GM12878 (cell line): ENCODE measurements at regions not wholly inside any gene's neighbourhood (a gene's known extent, or its start where the extent isn't known, plus 50 kb on each side); places are given as distances from the start of the nearest gene placed in this dataset.

Experiments used
- ATAC-seq: fragments of 200-7000 bp; cut with Tn5 transposase; 3 replicates; pipeline ENCODE4 v1.9.1; 2020; ENCODE audit warnings: mild to moderate bottlenecking, moderate library complexity
- BruUV-seq: library from RNA; stranded (reverse); fragments of 400-500 nt; replicated peaks from 2 replicates; lab custom pipeline; 2021; lab: Mats Ljungman, UMichigan
- CTCF ChIA-PET: fragments of 300-600 bp; sonication (Branson Sonifier 250); formaldehyde crosslinking; extraction: SDS; loops from one replicate; lab custom pipeline; 2021; ENCODE audit warnings: inconsistent platforms; lab: Yijun Ruan, JAX
- POLR2A ChIA-PET: fragments of 350-600 bp; formaldehyde crosslinking; extraction: SDS; loops from one replicate; lab custom pipeline; 2021; ENCODE audit warnings: inconsistent platforms; lab: Charles Lee
- RAD21 ChIA-PET: fragments of 300-600 bp; sonication (Branson Sonifier 250); formaldehyde crosslinking; loops from one replicate; lab custom pipeline; 2023; ENCODE audit warnings: antibody characterized with exemption; ENCODE audit not compliant: unreplicated experiment; lab: Charles Lee
- SMC1A ChIA-PET: fragments of 300-600 bp; sonication (Branson Sonifier 250); formaldehyde crosslinking; loops from one replicate; lab custom pipeline; 2023; ENCODE audit not compliant: unreplicated experiment, uncharacterized antibody; lab: Charles Lee
- DNase-seq: peaks from one replicate; pipeline ENCODE4 v3.0.0-alpha.2; 2011; ENCODE audit warnings: low read depth, low spot score
- FAIRE-seq: peaks from 3 replicates; lab custom pipeline; 2011; peaks lifted over from hg19 to GRCh38; lab: Jason Lieb, UNC
- H2AFZ ChIP-seq: 2 replicates; pipeline ENCODE4 v1.6.0; 2011; ENCODE audit warnings: low read depth, low read length, control low read depth; ENCODE audit not compliant: control insufficient read depth
- H3K27ac ChIP-seq: 2 replicates; pipeline ENCODE4 v1.5.1; 2011; ENCODE audit warnings: control low read depth; ENCODE audit not compliant: control insufficient read depth, insufficient read depth
- H3K27me3 ChIP-seq, 2 experiments: replicated peaks in 1 of 2; 2 replicates each; pipeline versions ENCODE4 v1.6.0 to v1.6.1; 2011; ENCODE audit warnings: low read length in 1 of 2; ENCODE audit not compliant: control insufficient read depth in 2 of 2, insufficient read depth in 2 of 2
- H3K36me3 ChIP-seq, 2 experiments: 2 replicates each; pipeline ENCODE4 v1.5.1; 2011; ENCODE audit warnings: low read length in 1 of 2; ENCODE audit not compliant: control insufficient read depth in 2 of 2, insufficient read depth in 2 of 2
- H3K4me1 ChIP-seq: 2 replicates; pipeline ENCODE4 v1.6.1; 2011; ENCODE audit warnings: mild to moderate bottlenecking, low read length, moderate library complexity, mixed read lengths; ENCODE audit not compliant: control insufficient read depth, insufficient read depth
- H3K4me2 ChIP-seq: 2 replicates; pipeline ENCODE4 v1.6.0; 2011; ENCODE audit warnings: control low read depth; ENCODE audit not compliant: control insufficient read depth, insufficient read depth
- H3K4me3 ChIP-seq: fragments of 200-600 bp; sonication (generic); 2 replicates; pipeline ENCODE4 v1.5.1; 2016
- H3K79me2 ChIP-seq: 2 replicates; pipeline ENCODE4 v1.6.0; 2011; ENCODE audit warnings: low read length; ENCODE audit not compliant: control insufficient read depth, insufficient read depth
- H3K9ac ChIP-seq: 2 replicates; pipeline ENCODE4 v1.8.0; 2011; ENCODE audit warnings: low read length, control low read depth, mixed read lengths; ENCODE audit not compliant: control insufficient read depth, insufficient read depth
- H3K9me3 ChIP-seq: replicated peaks from 3 replicates; pipeline ENCODE4 v1.5.1; 2011; ENCODE audit warnings: mild to moderate bottlenecking, low read length; ENCODE audit not compliant: control insufficient read depth, insufficient read depth
- H4K20me1 ChIP-seq: 2 replicates; pipeline ENCODE4 v1.6.0; 2011; ENCODE audit not compliant: control insufficient read depth, insufficient read depth
- CHD1 ChIP-seq: IDR thresholded peaks from 2 replicates; pipeline ENCODE4 v1.6.1; 2012; ENCODE audit warnings: low read depth, low read length, improper control_type of control experiment
- CHD2 ChIP-seq: IDR thresholded peaks from 2 replicates; pipeline ENCODE4 v1.6.1; 2011; ENCODE audit warnings: low read depth, low read length, improper control_type of control experiment, borderline replicate concordance
- E4F1 ChIP-seq: fragments of 450-650 bp; IDR thresholded peaks from 2 replicates; pipeline ENCODE4 v1.6.1; 2018; ENCODE audit warnings: borderline replicate concordance, mild to moderate bottlenecking; ENCODE audit not compliant: partially characterized antibody
- EZH2 ChIP-seq: IDR thresholded peaks from 2 replicates; pipeline ENCODE4 v1.6.1; 2012; ENCODE audit warnings: low read depth, mild to moderate bottlenecking, control low read depth, inconsistent platforms, low read length, borderline replicate concordance; ENCODE audit not compliant: control insufficient read depth
- FOXK2 ChIP-seq: fragments of 450-650 bp; IDR thresholded peaks from 2 replicates; pipeline ENCODE4 v1.6.1; 2017; ENCODE audit warnings: mild to moderate bottlenecking, moderate library complexity
- HSF1 ChIP-seq: fragments of 150-350 bp; IDR thresholded peaks from 2 replicates; pipeline ENCODE4 v1.6.1; 2014; ENCODE audit warnings: mild to moderate bottlenecking, low read depth, low read length
- NFIC ChIP-seq: IDR thresholded peaks from 2 replicates; pipeline ENCODE4 v1.6.1; 2012; ENCODE audit warnings: low read depth, mild to moderate bottlenecking, inconsistent platforms, low read length, moderate library complexity
- NKRF ChIP-seq: fragments of 450-650 bp; conservative IDR thresholded peaks from 2 replicates; pipeline ENCODE4 v1.6.1; 2017; ENCODE audit warnings: mild to moderate bottlenecking, moderate library complexity
- RBBP5 ChIP-seq: fragments of 200-600 bp; sonication (generic); conservative IDR thresholded peaks from 2 replicates; pipeline ENCODE4 v1.6.1; 2016
- SIN3A ChIP-seq: IDR thresholded peaks from 2 replicates; pipeline ENCODE4 v1.6.1; 2012; ENCODE audit warnings: low read depth, low read length, improper control_type of control experiment
- SMC3 ChIP-seq: IDR thresholded peaks from 2 replicates; pipeline ENCODE4 v1.6.1; 2011; ENCODE audit warnings: low read length, improper control_type of control experiment, borderline replicate concordance
- ZNF592 ChIP-seq: fragments of 450-650 bp; IDR thresholded peaks from 2 replicates; pipeline ENCODE4 v1.6.1; 2017; ENCODE audit warnings: mild to moderate bottlenecking, moderate library complexity
- ZZZ3 ChIP-seq: IDR thresholded peaks from 2 replicates; pipeline ENCODE4 v1.6.1; 2011; ENCODE audit warnings: low read depth; ENCODE audit not compliant: control insufficient read depth, insufficient read length
- WGBS: methylation state at CpG from one replicate; pipeline ENCODE4 v1.1.6; 2016; ENCODE audit warnings: low lambda C conversion rate; ENCODE audit not compliant: insufficient replicate concordance, insufficient coverage; ENCODE audit errors: missing lambda C conversion rate; 5-methylcytosine and 5-hydroxymethylcytosine counted together
- in situ Hi-C: fragments of 300-500 bp; cut with MboI; formaldehyde crosslinking; loops from 9 replicates; pipeline ENCODE4 v1.14.3; 2018; ENCODE audit warnings: mixed read lengths
- intact Hi-C: fragments of 100-400 bp; cut with micrococcal nuclease; formaldehyde crosslinking; loops from one replicate; pipeline ENCODE4 v1.14.2; 2022; ENCODE audit not compliant: unreplicated experiment

- Histone ChIP-seq H3K79me2 (no peaks in the 10 kb centered on the region), H3K36me3 (no peaks in the 10 kb centered on the region), H2AFZ (no peak overlapping the region), H3K9me3 (no peaks in the 10 kb centered on the region), H4K20me1 (no peaks in the 10 kb centered on the region), H3K4me3 (no peak overlapping the region), H3K27ac (no peak overlapping the region), H3K4me1 (no peaks in the 10 kb centered on the region), H3K27me3 (peaks cover 0 to 2% of the 10 kb centered on the region in 2 experiments; a peak in 1 of 4 replicates), H3K9ac (no peak overlapping the region), H3K4me2 (no peak overlapping the region)
- ChIA-PET CTCF (interaction anchor here (1.3 to 2.2 kb wide), 2 partner anchors 12 to 16 kb away, joined by 4 to 10 read pairs; no protein-coding TSS in a partner anchor), RAD21 (interaction anchor here (0.6 kb wide), 1 partner anchor 156 kb away, joined by 3 read pairs; no protein-coding TSS in a partner anchor), SMC1A (interaction anchor here (1.3 to 5.0 kb wide), 2 partner anchors 12 to 82 kb away, joined by 3 to 30 read pairs; no protein-coding TSS in a partner anchor), POLR2A (interaction anchor here (1.5 kb wide), 1 partner anchor 13 kb away, joined by 3 read pairs; no protein-coding TSS in a partner anchor)
- in situ Hi-C loops (no loop called here), intact Hi-C loops (no loop called here)
- FAIRE-seq (no peak), DNase-seq (no peak), ATAC-seq (no peak; the same call in 2 of the 3 replicates)
- 56% methylated on average over 8 of the region's 8 CpGs for WGBS
- BruUV-seq: no TSS peak
- no peak for TF ChIP-seq EZH2
- TF ChIP-seq HSF1: no peak
- TF ChIP-seq SMC3: no peak
- no peak for TF ChIP-seq NFIC
- no peak for TF ChIP-seq ZNF592
- TF ChIP-seq NKRF: no peak
- TF ChIP-seq SIN3A: no peak
- no peak for TF ChIP-seq E4F1
- no peak for TF ChIP-seq ZZZ3
- no peak for TF ChIP-seq CHD2
- TF ChIP-seq CHD1: no peak
- TF ChIP-seq FOXK2: no peak
- TF ChIP-seq RBBP5: no peak
These were observed 454.9 kb downstream of the SOX9 start for GRCh38 chr17:72575542-72576233.
